ENCODE measurements at regions not wholly inside any gene's neighbourhood (a gene's known extent, or its start where the extent isn't known, plus 50 kb on each side); places are given as distances from the start of the nearest gene placed in this dataset.

GRCh38 chr7:67950321-67951083 is 953.9 kb downstream of the TYW1 start:
- no peak for TF ChIP-seq POLR2AphosphoS5 (IDR thresholded peaks at IDR 0.05; ENCODE audit: borderline replicate concordance, low read depth, low read length)
- no peak for TF ChIP-seq EZH2 (IDR thresholded peaks at IDR 0.05)
- TF ChIP-seq FOXP2 (optimal IDR thresholded peaks at IDR 0.05; ENCODE audit: control extremely low read depth, extremely low read length, insufficient read depth), result no peak
